ENCODE measurements at regions not wholly inside any gene's neighbourhood (a gene's known extent, or its start where the extent isn't known, plus 50 kb on each side); places are given as distances from the start of the nearest gene placed in this dataset.

GRCh38 chr6:92945799-92946198 lies 473.6 kb downstream of the EPHA7 start:
- DNase-seq (ENCODE audit: low spot score) = no peak

DNA sequence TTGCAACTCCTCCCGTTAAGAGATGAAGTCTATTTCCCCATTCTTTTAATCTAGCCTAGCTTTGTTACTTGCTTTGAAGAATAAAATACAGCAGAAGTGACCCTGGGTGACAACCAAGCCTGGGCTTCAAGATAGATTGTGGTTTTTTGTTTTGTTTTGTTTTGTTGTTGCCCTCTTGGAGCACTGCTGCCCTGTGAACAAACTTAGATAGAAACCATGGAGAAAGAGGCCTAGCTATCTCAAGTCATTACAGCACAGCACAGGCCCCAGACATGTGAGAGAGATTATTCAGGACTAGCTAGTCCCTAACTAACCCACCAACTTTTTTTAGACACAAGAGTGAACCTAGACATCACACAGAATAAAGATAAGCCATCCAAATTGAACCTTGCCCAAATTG lies 475.2 kb downstream of the EPHA7 start:
- DNase-seq (ENCODE audit: low spot score) = no peak

DNA sequence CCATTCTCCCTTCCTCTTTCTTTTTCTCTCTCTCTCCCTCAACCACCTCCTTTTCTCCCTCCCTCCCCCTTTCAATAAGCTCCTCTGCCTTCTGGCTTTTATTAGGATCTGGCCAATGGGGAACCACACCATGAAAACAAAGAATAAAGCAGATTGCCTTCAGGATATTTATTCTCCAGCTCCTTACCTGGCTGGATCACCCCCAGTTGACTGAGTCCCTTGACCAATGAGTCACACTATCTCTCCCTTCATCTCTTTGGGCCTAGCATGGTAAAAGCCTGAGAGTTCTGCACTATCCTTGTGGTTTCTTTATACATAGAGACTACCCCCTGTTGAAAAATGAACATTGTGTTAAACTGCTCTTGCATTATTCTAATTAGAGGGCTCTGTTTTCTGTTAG lies 476.8 kb downstream of the EPHA7 start:
- no peak for DNase-seq (ENCODE audit: low spot score)

GRCh38 chr6:92934625-92935024 lies 484.7 kb downstream of the EPHA7 start:
- DNase-seq (ENCODE audit: low spot score) = no peak

GRCh38 chr6:92930171-92930570 lies 489.2 kb downstream of the EPHA7 start:
- no peak for DNase-seq (ENCODE audit: low spot score)

- DNase-seq (ENCODE audit: low spot score) = no peak
These were observed 497.0 kb downstream of the EPHA7 start for GRCh38 chr6:92922216-92922806.

GRCh38 chr6:92915466-92915865 lies 503.9 kb downstream of the EPHA7 start:
- DNase-seq (ENCODE audit: low spot score) = no peak

- no peak for DNase-seq (ENCODE audit: low spot score)
These were observed 508.1 kb downstream of the EPHA7 start for GRCh38 chr6:92911301-92911700.

- no peak for DNase-seq (ENCODE audit: low spot score)
These were observed 508.7 kb downstream of the EPHA7 start for GRCh38 chr6:92910646-92911045.

- DNase-seq (ENCODE audit: low spot score) = no peak
These were observed 513.0 kb downstream of the EPHA7 start for GRCh38 chr6:92906385-92906784.

GRCh38 chr6:92893741-92894140 lies 525.6 kb downstream of the EPHA7 start:
- no peak for DNase-seq (ENCODE audit: low spot score)

GRCh38 chr6:92892626-92893170 lies 526.7 kb downstream of the EPHA7 start:
- DNase-seq (ENCODE audit: low spot score) = no peak

- DNase-seq (ENCODE audit: low spot score) = no peak
These were observed 531.0 kb downstream of the EPHA7 start for GRCh38 chr6:92888316-92888715.

DNA sequence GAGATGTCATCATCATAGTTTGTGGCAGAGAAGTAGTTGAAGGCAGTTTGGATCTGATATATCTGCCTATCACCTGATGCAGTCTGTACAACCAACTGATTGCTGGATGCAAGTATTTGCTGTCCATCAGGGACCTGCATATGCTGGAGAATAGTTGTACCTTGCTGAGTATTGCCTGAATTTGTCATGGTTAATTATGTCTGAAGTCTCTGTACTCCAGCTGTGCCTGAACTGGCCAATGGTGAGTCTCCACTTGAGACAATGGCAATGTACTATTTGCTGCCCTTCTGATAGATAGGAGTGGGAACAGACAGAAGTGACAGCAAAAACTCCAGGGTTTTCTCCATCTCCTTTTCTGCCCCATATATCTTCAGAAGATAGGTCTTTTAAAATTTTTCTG lies 531.5 kb downstream of the EPHA7 start:
- no peak for DNase-seq (ENCODE audit: low spot score)

- no peak for DNase-seq (ENCODE audit: low spot score)
These were observed 539.8 kb downstream of the EPHA7 start for GRCh38 chr6:92879526-92879925.

DNA sequence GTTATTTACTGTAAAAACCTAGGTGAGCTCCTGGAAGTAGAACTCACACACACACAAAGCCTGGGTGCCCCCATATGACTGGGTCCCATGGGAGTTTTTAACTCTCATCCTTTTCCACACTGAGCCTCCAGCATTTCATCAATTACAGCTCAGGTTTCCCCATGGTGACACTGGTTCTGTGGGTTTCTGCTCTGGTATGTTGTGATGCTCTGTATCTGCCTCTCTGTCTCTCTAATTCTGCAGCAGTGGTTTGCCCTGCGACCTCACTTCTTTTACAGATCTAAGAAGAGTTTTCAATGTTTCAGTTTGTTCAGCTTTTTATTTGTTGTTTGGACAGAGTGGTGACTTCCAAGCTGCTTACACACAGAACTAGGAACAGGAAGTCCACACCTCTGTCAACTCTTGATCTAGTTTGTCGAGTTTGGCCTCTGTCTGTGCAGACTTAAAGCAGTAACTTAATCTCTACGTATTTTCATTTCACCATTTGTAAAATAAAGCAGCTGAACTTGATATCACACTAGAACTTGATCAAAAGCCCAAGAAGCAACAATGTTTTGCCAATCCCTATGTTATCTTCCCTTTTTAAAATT lies 554.3 kb downstream of the EPHA7 start:
- no peak for DNase-seq (ENCODE audit: low spot score)

GRCh38 chr6:92849636-92850035 lies 569.7 kb downstream of the EPHA7 start:
- DNase-seq (ENCODE audit: low spot score) = no peak

- DNase-seq (ENCODE audit: low spot score) = no peak
These were observed 570.5 kb downstream of the EPHA7 start for GRCh38 chr6:92848901-92849300.

- DNase-seq (ENCODE audit: low spot score) = no peak
These were observed 570.9 kb downstream of the EPHA7 start for GRCh38 chr6:92848459-92848858.

DNA sequence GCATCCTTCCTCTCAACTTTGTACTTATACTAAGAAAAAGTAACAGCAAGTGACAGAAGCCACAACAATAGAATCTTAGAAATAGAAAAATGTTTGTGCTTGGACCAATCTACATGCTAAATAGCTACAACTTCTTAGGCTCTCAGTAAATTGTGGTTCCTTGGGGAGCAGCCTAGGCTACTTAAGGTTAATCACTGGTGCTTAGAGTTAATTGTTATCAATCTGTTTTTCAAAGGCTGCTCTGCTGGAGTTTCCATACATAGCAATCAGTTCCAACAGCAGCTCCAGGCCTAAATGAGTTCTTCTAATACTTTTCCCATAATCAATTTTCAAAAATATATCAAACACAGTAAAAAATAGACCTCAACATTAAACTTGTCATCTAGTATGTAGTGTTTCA lies 571.4 kb downstream of the EPHA7 start:
- DNase-seq (ENCODE audit: low spot score) = no peak

DNA sequence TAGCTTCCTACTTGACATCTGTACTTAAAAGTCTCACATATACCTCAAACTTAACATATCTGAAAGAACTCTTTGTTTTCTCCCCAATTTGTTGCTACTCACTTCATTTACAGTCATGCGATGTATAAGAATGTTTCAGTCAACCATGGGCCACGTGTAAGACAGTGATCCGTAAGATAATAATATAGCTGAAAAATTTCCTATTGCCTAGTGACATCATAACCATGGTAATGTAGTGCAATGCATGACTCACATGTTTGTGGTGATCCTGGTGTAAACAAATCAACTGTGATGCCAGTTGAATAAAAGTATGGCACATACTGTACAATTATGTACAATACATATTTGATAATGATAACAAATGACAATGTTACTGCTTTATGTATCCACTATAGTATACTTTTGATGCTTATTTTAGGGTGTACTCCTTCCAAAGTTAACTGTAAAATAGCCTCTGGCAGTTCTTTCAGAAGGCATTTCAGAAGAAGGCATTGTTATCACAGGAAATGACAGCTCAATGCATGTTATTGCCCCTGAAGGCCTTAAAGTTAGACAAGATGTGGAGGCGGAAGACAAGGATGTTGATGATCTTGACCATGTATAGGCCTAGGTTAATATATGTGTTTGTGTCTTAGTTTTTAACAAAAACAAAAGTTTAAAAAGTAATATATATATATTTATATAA lies 579.0 kb downstream of the EPHA7 start:
- peak; percentile 8 for DNase-seq (ENCODE audit: low spot score)

- DNase-seq (ENCODE audit: low spot score) = no peak
These were observed 590.6 kb downstream of the EPHA7 start for GRCh38 chr6:92828788-92829187.

DNA sequence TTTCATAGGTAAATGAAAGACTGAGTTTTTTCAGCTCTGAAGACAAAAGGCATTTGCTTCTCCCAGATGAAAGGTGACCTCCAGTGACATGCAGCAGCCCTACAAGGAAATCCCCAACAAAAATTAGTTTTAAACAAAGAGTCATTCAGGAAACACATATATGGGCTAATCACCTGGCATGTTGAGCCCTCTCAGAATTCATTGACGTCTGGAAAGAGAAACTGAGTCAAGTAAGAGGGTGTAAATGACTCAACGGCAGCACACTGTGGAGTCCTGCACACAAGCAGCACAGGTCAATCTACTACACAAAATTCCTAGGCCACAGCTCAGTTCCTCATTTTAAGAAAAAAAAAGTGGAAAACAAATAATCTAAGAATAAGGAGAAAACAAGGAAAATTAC lies 592.3 kb downstream of the EPHA7 start:
- DNase-seq (ENCODE audit: low spot score) = no peak

GRCh38 chr6:92826633-92827032 lies 592.7 kb downstream of the EPHA7 start:
- no peak for DNase-seq (ENCODE audit: low spot score)
